Endothelial cell of umbilical vein (primary cell): ENCODE measurements at regions not wholly inside any gene's neighbourhood (a gene's known extent, or its start where the extent isn't known, plus 50 kb on each side); places are given as distances from the start of the nearest gene placed in this dataset.

ENCODE experiments used
- BruUV-seq: library from RNA; stranded (reverse); fragments of 400-500 nt; replicated peaks from 2 replicates; lab custom pipeline; 2021; lab: Mats Ljungman, UMichigan
- CTCF ChIA-PET: fragments of 300-600, 350-600 bp; sonication (Branson Sonifier 250); formaldehyde crosslinking; loops from one replicate; lab custom pipeline; 2021; ENCODE audit warnings: antibody characterized with exemption, inconsistent platforms; lab: Charles Lee
- POLR2A ChIA-PET: fragments of 300-600, 350-600 bp; sonication (Branson Sonifier 250); formaldehyde crosslinking; loops from one replicate; lab custom pipeline; 2021; ENCODE audit warnings: antibody characterized with exemption, inconsistent platforms; lab: Charles Lee
- DNase-seq: peaks from one replicate; pipeline ENCODE4 v3.0.0-alpha.2; 2011; ENCODE audit warnings: low read depth, low spot score
- FAIRE-seq: peaks from 2 replicates; lab custom pipeline; 2011; peaks lifted over from hg19 to GRCh38; lab: Jason Lieb, UNC
- H2AFZ ChIP-seq: 2 replicates; pipeline ENCODE4 v1.6.0; 2012; ENCODE audit warnings: low read depth, low read length, control low read depth, inconsistent platforms
- H3K27ac ChIP-seq: 2 replicates; pipeline ENCODE4 v1.5.1; 2011; ENCODE audit warnings: low read depth, mild to moderate bottlenecking, control low read depth, low read length, moderate library complexity; ENCODE audit not compliant: insufficient read depth
- H3K27me3 ChIP-seq, 2 experiments: 2 replicates each; pipeline versions ENCODE4 v1.6.0 to v1.6.1; 2011; ENCODE audit warnings: low read length in 2 of 2, mixed read lengths in 1 of 2; ENCODE audit not compliant: control insufficient read depth in 2 of 2, insufficient read depth in 2 of 2
- H3K36me3 ChIP-seq, 2 experiments: 2 replicates in 1 of 2; 3 replicates in 1 of 2; pipeline ENCODE4 v1.5.1; 2011; ENCODE audit warnings: low read length in 2 of 2, mild to moderate bottlenecking in 1 of 2, moderate library complexity in 1 of 2; ENCODE audit not compliant: control insufficient read depth in 2 of 2, insufficient read depth in 2 of 2; ENCODE audit errors: extremely low read depth in 1 of 2
- H3K4me1 ChIP-seq: 3 replicates; pipeline ENCODE4 v1.5.1; 2011; ENCODE audit warnings: mild to moderate bottlenecking, low read length; ENCODE audit not compliant: control insufficient read depth, insufficient read depth; ENCODE audit errors: extremely low read depth
- H3K4me2 ChIP-seq: 2 replicates; pipeline ENCODE4 v1.6.1; 2011; ENCODE audit warnings: low read length, control low read depth, mixed read lengths; ENCODE audit not compliant: insufficient read depth
- H3K4me3 ChIP-seq, 3 experiments: fragments of 200-600 bp in 1 of 3; sonication (generic), shearing (Covaris generic) in 1 of 3; replicated peaks in 1 of 3; 2 replicates each; pipeline ENCODE4 v1.5.1; 2011 to 2016; ENCODE audit warnings: control low read depth in 3 of 3, low read length in 3 of 3, mild to moderate bottlenecking in 2 of 3, inconsistent platforms in 1 of 3, low read depth in 1 of 3, moderate library complexity in 1 of 3; ENCODE audit not compliant: insufficient read depth in 1 of 3
- H3K79me2 ChIP-seq: 2 replicates; pipeline ENCODE4 v1.6.0; 2012; ENCODE audit warnings: low read length, inconsistent platforms; ENCODE audit not compliant: control insufficient read depth, insufficient read depth
- H3K9ac ChIP-seq: replicated peaks from 2 replicates; pipeline ENCODE3; 2011; ENCODE audit warnings: low read length, control low read depth; ENCODE audit not compliant: insufficient read depth; ENCODE audit errors: extremely low read depth
- H3K9me1 ChIP-seq: replicated peaks from 3 replicates; pipeline ENCODE4 v1.6.0; 2011; ENCODE audit warnings: mild to moderate bottlenecking, low read length; ENCODE audit not compliant: control insufficient read depth, insufficient read depth; ENCODE audit errors: extremely low read depth
- H3K9me3 ChIP-seq: replicated peaks from 2 replicates; pipeline ENCODE4 v1.5.1; 2012; ENCODE audit warnings: low read length, inconsistent platforms; ENCODE audit not compliant: control insufficient read depth, insufficient read depth
- H4K20me1 ChIP-seq: replicated peaks from 2 replicates; pipeline ENCODE3; 2011; ENCODE audit warnings: mild to moderate bottlenecking, low read length; ENCODE audit not compliant: control insufficient read depth, insufficient read depth; ENCODE audit errors: extremely low read depth
- CTCF ChIP-seq, 2 donors: IDR thresholded peaks; 1 replicate in 1 of 2; 2 replicates in 1 of 2; pipeline ENCODE4 v1.5.1; 2011; ENCODE audit warnings: low read length in 2 of 2, mild to moderate bottlenecking in 2 of 2, moderate library complexity in 2 of 2, control low read depth in 1 of 2, inconsistent platforms in 1 of 2, low read depth in 1 of 2; ENCODE audit not compliant: insufficient read depth in 1 of 2; ENCODE audit errors: extremely low read depth in 1 of 2
- EZH2 ChIP-seq: IDR thresholded peaks from 2 replicates; pipeline ENCODE4 v1.6.1; 2012; ENCODE audit warnings: borderline replicate concordance, low read depth, mild to moderate bottlenecking, moderate library complexity, low read length, inconsistent platforms; ENCODE audit not compliant: severe bottlenecking
- FOS ChIP-seq: IDR thresholded peaks from 2 replicates; pipeline ENCODE4 v1.6.1; 2011; ENCODE audit warnings: mild to moderate bottlenecking, low read length, moderate library complexity, borderline replicate concordance; ENCODE audit not compliant: insufficient read depth
- GATA2 ChIP-seq: IDR thresholded peaks from 2 replicates; pipeline ENCODE4 v1.7.0; 2011; ENCODE audit warnings: low read depth, mild to moderate bottlenecking, moderate library complexity, mixed read lengths, low read length; ENCODE audit not compliant: insufficient read length, insufficient read depth
- JUN ChIP-seq: IDR thresholded peaks from 2 replicates; pipeline ENCODE4 v1.6.1; 2011; ENCODE audit warnings: borderline replicate concordance, low read depth; ENCODE audit not compliant: insufficient read length, insufficient read depth
- MAX ChIP-seq: IDR thresholded peaks from 2 replicates; pipeline ENCODE4 v1.6.1; 2011; ENCODE audit not compliant: insufficient read depth, insufficient read length
- MYC ChIP-seq: IDR thresholded peaks from one replicate; pipeline ENCODE4 v1.6.1; 2011; ENCODE audit warnings: mild to moderate bottlenecking, low read depth, low read length
- POLR2A ChIP-seq: IDR thresholded peaks from 2 replicates; pipeline ENCODE4 v1.6.1; 2012; ENCODE audit warnings: low read depth, mild to moderate bottlenecking, control low read depth, low read length
- POLR2AphosphoS5 ChIP-seq: IDR thresholded peaks from 2 replicates; pipeline ENCODE4 v1.6.1; 2012; ENCODE audit warnings: low read depth, mild to moderate bottlenecking, control low read depth, low read length, moderate library complexity; ENCODE audit not compliant: insufficient read depth
- dilution Hi-C: fragments of 300-500 bp; cut with MboI; formaldehyde crosslinking; loops from one replicate; pipeline ENCODE4 v1.15.0; 2019; ENCODE audit warnings: low sequenced_read_pairs; ENCODE audit not compliant: extremely low pct_ligation_motif_present
- intact Hi-C: fragments of 100-400 bp; cut with micrococcal nuclease; formaldehyde crosslinking; loops from one replicate; pipeline ENCODE4 v1.10.0; 2022

GRCh38 chr6:81326881-81327561 lies 425.5 kb downstream of the TENT5A start:
- Histone ChIP-seq H3K4me2 (no peak overlapping the region), H3K9me1 (no peaks in the 10 kb centered on the region), H3K79me2 (no peaks in the 10 kb centered on the region), H3K9me3 (no peaks in the 10 kb centered on the region), H3K4me3 (no peak overlapping the region), H2AFZ (no peak overlapping the region), H3K4me1 (no peaks in the 10 kb centered on the region), H3K27me3 (no peaks in the 10 kb centered on the region), H3K9ac (no peak overlapping the region), H4K20me1 (no peaks in the 10 kb centered on the region), H3K27ac (no peak overlapping the region), H3K36me3 (no peaks in the 10 kb centered on the region)
- TF ChIP-seq JUN (no peak), POLR2A (no peak), FOS (no peak), CTCF (IDR thresholded peaks at IDR 0.05; ENCODE audit: extremely low read depth in 1 of 2, insufficient read depth in 1 of 2, low read depth in 1 of 2, low read length in 2 of 2) (no peak)
- DNase-seq (no peak), FAIRE-seq (no peak)
- intact Hi-C loops: no loop called here
- no TSS peak for BruUV-seq
- dilution Hi-C loops: no loop called here
- CTCF ChIA-PET: no interaction called here
- POLR2A ChIA-PET: no interaction called here

GRCh38 chr6:81309811-81310210 lies 442.7 kb downstream of the TENT5A start:
- Histone ChIP-seq H3K9ac (no peak overlapping the region), H4K20me1 (no peaks in the 10 kb centered on the region), H2AFZ (no peak overlapping the region), H3K9me3 (no peaks in the 10 kb centered on the region), H3K36me3 (no peaks in the 10 kb centered on the region), H3K4me2 (no peak overlapping the region), H3K4me3 (no peak overlapping the region), H3K27me3 (no peaks in the 10 kb centered on the region), H3K27ac (no peak overlapping the region), H3K9me1 (no peaks in the 10 kb centered on the region), H3K79me2 (no peaks in the 10 kb centered on the region), H3K4me1 (peaks cover under 1% of the 10 kb centered on the region)
- POLR2A ChIA-PET: no interaction called here
- intact Hi-C loops: no loop called here
- no peak for TF ChIP-seq MYC
- no peak for TF ChIP-seq GATA2
- no peak for TF ChIP-seq CTCF (IDR thresholded peaks at IDR 0.05; ENCODE audit: extremely low read depth in 1 of 2, insufficient read depth in 1 of 2, low read depth in 1 of 2, low read length in 2 of 2)
- TF ChIP-seq POLR2A: no peak
- TF ChIP-seq JUN: no peak
- TF ChIP-seq FOS: no peak
- TF ChIP-seq POLR2AphosphoS5: no peak
- TF ChIP-seq MAX: no peak
- no peak for TF ChIP-seq EZH2
- CTCF ChIA-PET: no interaction called here
- dilution Hi-C loops: no loop called here
- no TSS peak for BruUV-seq
- DNase-seq (no peak), FAIRE-seq (no peak)
